Keratinocyte (primary cell): ENCODE measurements at regions not wholly inside any gene's neighbourhood (a gene's known extent, or its start where the extent isn't known, plus 50 kb on each side); places are given as distances from the start of the nearest gene placed in this dataset.

ENCODE experiments used
- CTCF ChIP-seq, 3 experiments: IDR thresholded peaks in 1 of 3; conservative IDR thresholded peaks in 1 of 3; optimal IDR thresholded peaks in 1 of 3; 2 replicates in 2 of 3; 3 replicates in 1 of 3; pipeline versions ENCODE3 to v1.5.1; 2011; ENCODE audit warnings: low read length in 3 of 3, mild to moderate bottlenecking in 3 of 3, moderate library complexity in 2 of 3, control low read depth in 1 of 3, inconsistent platforms in 1 of 3; ENCODE audit not compliant: insufficient read depth in 2 of 3; ENCODE audit errors: extremely low read depth in 1 of 3
- EZH2 ChIP-seq: IDR thresholded peaks from one replicate; pipeline ENCODE4 v1.6.1; 2012; ENCODE audit warnings: inconsistent platforms, mild to moderate bottlenecking, low read length, moderate library complexity

GRCh38 chr13:107580741-107581412, 634.5 kb downstream of the LIG4 start:
- no peak for TF ChIP-seq CTCF (optimal IDR thresholded peaks at IDR 0.05 in 1 of 3, IDR thresholded peaks at IDR 0.05 in 1 of 3, conservative IDR thresholded peaks at IDR 0.05 in 1 of 3; ENCODE audit: extremely low read depth in 1 of 3, insufficient read depth in 2 of 3, low read length in 3 of 3)
- no peak for TF ChIP-seq EZH2
